GOT3 (cell line): ENCODE measurements at regions not wholly inside any gene's neighbourhood (a gene's known extent, or its start where the extent isn't known, plus 50 kb on each side); places are given as distances from the start of the nearest gene placed in this dataset.

Experiments
- DNase-seq: peaks from one replicate; lab custom pipeline; 2025; ENCODE audit warnings: mixed read lengths; lab: John Stamatoyannopoulos, UW

GRCh38 chr2:37866171-37866934, 58.7 kb upstream of the RMDN2 start:
- DNase-seq: no peak

- no peak for DNase-seq
Measured at GRCh38 chr2:37867166-37867565, 57.9 kb upstream of the RMDN2 start.

- DNase-seq: no peak
Measured at GRCh38 chr2:37868866-37869265, 56.2 kb upstream of the RMDN2 start.

GRCh38 chr2:37869304-37869703, 55.8 kb upstream of the RMDN2 start:
- no peak for DNase-seq

- no peak for DNase-seq
Measured at GRCh38 chr2:37869771-37870170, 55.3 kb upstream of the RMDN2 start.

- DNase-seq: no peak
Measured at GRCh38 chr2:37870829-37871228, 54.3 kb upstream of the RMDN2 start.

GRCh38 chr2:37871456-37872191, 53.5 kb upstream of the RMDN2 start:
- no peak for DNase-seq

- DNase-seq: no peak
Measured at GRCh38 chr2:37872192-37872750, 52.8 kb upstream of the RMDN2 start.

- no peak for DNase-seq
Measured at GRCh38 chr2:37873229-37873628, 51.9 kb upstream of the RMDN2 start.

GRCh38 chr2:37873749-37874330, 51.2 kb upstream of the RMDN2 start:
- no peak for DNase-seq

- DNase-seq: no peak
Measured at GRCh38 chr2:37874470-37874869, 50.6 kb upstream of the RMDN2 start.
